Nephron (organoid): ENCODE measurements at regions not wholly inside any gene's neighbourhood (a gene's known extent, or its start where the extent isn't known, plus 50 kb on each side); places are given as distances from the start of the nearest gene placed in this dataset.

ENCODE experiments used
- H3K27ac Mint-ChIP-seq, 3 experiments: 2 replicates each; pipeline ENCODE4 v1.8.0; 2020; ENCODE audit warnings: mixed read lengths in 3 of 3, mild to moderate bottlenecking in 2 of 3, moderate library complexity in 1 of 3
- H3K27me3 Mint-ChIP-seq: 2 replicates; pipeline ENCODE4 v1.8.0; 2021; ENCODE audit warnings: low read depth, mild to moderate bottlenecking, moderate library complexity, mixed read lengths
- H3K36me3 Mint-ChIP-seq: 2 replicates; pipeline ENCODE4 v1.8.0; 2020; ENCODE audit warnings: low read depth, mixed read lengths
- H3K4me1 Mint-ChIP-seq: 2 replicates; pipeline ENCODE4 v1.8.0; 2020; ENCODE audit warnings: mixed read lengths
- H3K4me3 Mint-ChIP-seq, 3 experiments: 2 replicates each; pipeline ENCODE4 v1.8.0; 2020; ENCODE audit warnings: mild to moderate bottlenecking in 3 of 3, mixed read lengths in 3 of 3, moderate library complexity in 2 of 3
- H3K9me3 Mint-ChIP-seq: 2 replicates; pipeline ENCODE4 v1.8.0; 2020; ENCODE audit warnings: mixed read lengths
- CTCF ChIP-seq, 3 experiments: fragments of 200-600 bp; sonication (generic); IDR thresholded peaks; one replicate each; pipeline ENCODE4 v1.5.0; 2021; ENCODE audit warnings: antibody characterized with exemption in 3 of 3; ENCODE audit not compliant: unreplicated experiment in 3 of 3

- Mint-ChIP-seq H3K27ac (peak overlapping the region; percentile 2 to 96 (median 3)), H3K36me3 (no peaks in the 10 kb centered on the region), H3K27me3 (no peaks in the 10 kb centered on the region), H3K9me3 (no peaks in the 10 kb centered on the region), H3K4me1 (peaks cover 40% of the 10 kb centered on the region), H3K4me3 (peak overlapping the region in 2 of 3 experiments; percentile 15 to 20)
- no peak for TF ChIP-seq CTCF (IDR thresholded peaks at IDR 0.05; ENCODE audit: unreplicated experiment in 3 of 3)
Observed at GRCh38 chr18:39838831-39839230, 2116.2 kb upstream of the PIK3C3 start.

- H3K9me3 Mint-ChIP-seq, result no peaks in the 10 kb centered on the region
- no peak for TF ChIP-seq CTCF (IDR thresholded peaks at IDR 0.05; ENCODE audit: unreplicated experiment in 3 of 3)
- no peaks in the 10 kb centered on the region for H3K27me3 Mint-ChIP-seq
- no peaks in the 10 kb centered on the region for H3K36me3 Mint-ChIP-seq
- no peak overlapping the region for H3K4me3 Mint-ChIP-seq
- H3K4me1 Mint-ChIP-seq, result peaks cover 13% of the 10 kb centered on the region
- H3K27ac Mint-ChIP-seq, result no peak overlapping the region
Observed at GRCh38 chr18:39835303-39836030, 2119.6 kb upstream of the PIK3C3 start.

- peaks cover 6% of the 10 kb centered on the region for H3K4me1 Mint-ChIP-seq
- no peak overlapping the region for H3K4me3 Mint-ChIP-seq
Observed at GRCh38 chr18:39834636-39835035, 2120.4 kb upstream of the PIK3C3 start.

GRCh38 chr18:39825485-39826150 lies 2129.4 kb upstream of the PIK3C3 start:
- H3K4me1 Mint-ChIP-seq, result no peaks in the 10 kb centered on the region
- H3K36me3 Mint-ChIP-seq, result no peaks in the 10 kb centered on the region
- no peak for TF ChIP-seq CTCF (IDR thresholded peaks at IDR 0.05; ENCODE audit: unreplicated experiment in 3 of 3)
- H3K27ac Mint-ChIP-seq, result no peak overlapping the region
- no peaks in the 10 kb centered on the region for H3K9me3 Mint-ChIP-seq
- no peaks in the 10 kb centered on the region for H3K27me3 Mint-ChIP-seq
- H3K4me3 Mint-ChIP-seq, result no peak overlapping the region

More at GRCh38 chr18:39834636-39835035, 2120.4 kb upstream of the PIK3C3 start:
- no peak overlapping the region for H3K27ac Mint-ChIP-seq
- no peaks in the 10 kb centered on the region for H3K36me3 Mint-ChIP-seq
- H3K9me3 Mint-ChIP-seq, result no peaks in the 10 kb centered on the region
- TF ChIP-seq CTCF (IDR thresholded peaks at IDR 0.05; ENCODE audit: unreplicated experiment in 3 of 3), result no peak
- no peaks in the 10 kb centered on the region for H3K27me3 Mint-ChIP-seq

- Mint-ChIP-seq H3K9me3 (peaks cover 16% of the 10 kb centered on the region), H3K4me1 (no peaks in the 10 kb centered on the region), H3K27ac (no peak overlapping the region), H3K27me3 (no peaks in the 10 kb centered on the region), H3K36me3 (no peaks in the 10 kb centered on the region), H3K4me3 (no peak overlapping the region)
- TF ChIP-seq CTCF (IDR thresholded peaks at IDR 0.05; ENCODE audit: unreplicated experiment in 3 of 3), result no peak
Observed at GRCh38 chr18:39806525-39806924, 2148.5 kb upstream of the PIK3C3 start.
